K562 (cell line): ENCODE measurements at regions not wholly inside any gene's neighbourhood (a gene's known extent, or its start where the extent isn't known, plus 50 kb on each side); places are given as distances from the start of the nearest gene placed in this dataset.

Experiments used
- ATAC-seq: fragments of 200-7000 bp; cut with Tn5 transposase; 3 replicates; pipeline ENCODE4 v1.9.1; 2020; ENCODE audit warnings: moderate library complexity
- BruUV-seq: library from RNA; stranded (reverse); fragments of 400-500 nt; replicated peaks from 2 replicates; lab custom pipeline; 2021; lab: Mats Ljungman, UMichigan
- CTCF ChIA-PET: fragments of 300-600 bp; formaldehyde crosslinking; extraction: SDS; loops from one replicate; lab custom pipeline; 2021; ENCODE audit warnings: low intra/inter-chr PET ratio; lab: Yijun Ruan, JAX
- POLR2A ChIA-PET: fragments of 300-600, 350-650 bp; sonication (Branson Sonifier 250); formaldehyde crosslinking; extraction: SDS; loops from one replicate; lab custom pipeline; 2021; ENCODE audit warnings: antibody characterized with exemption, inconsistent platforms; lab: Yijun Ruan, JAX
- DNase-seq, 4 experiments: peaks; one replicate each; pipeline versions ENCODE4 v3.0.0 to v3.0.0-alpha.2; 2011 to 2018; ENCODE audit warnings: low spot score in 3 of 4, mixed read lengths in 3 of 4; ENCODE audit errors: extremely low read depth in 1 of 4
- FAIRE-seq: peaks from 2 replicates; lab custom pipeline; 2011; peaks lifted over from hg19 to GRCh38; lab: Jason Lieb, UNC
- H2AFZ ChIP-seq: 2 replicates; pipeline ENCODE4 v1.6.0; 2011; ENCODE audit warnings: low read depth, low read length, control low read depth, inconsistent platforms
- H3K27ac ChIP-seq: fragments of 200-600 bp; 3 replicates; pipeline ENCODE4 v1.8.0; 2011; ENCODE audit warnings: low read depth, mild to moderate bottlenecking, control low read depth, inconsistent platforms, low read length, moderate library complexity, mixed read lengths; ENCODE audit errors: extremely low read depth
- H3K27me3 ChIP-seq, 2 experiments: fragments of 300-600 bp in 1 of 2; 2 replicates in 1 of 2; 3 replicates in 1 of 2; pipeline versions ENCODE4 v1.6.0 to v1.8.0; 2011; ENCODE audit warnings: inconsistent platforms in 2 of 2, low read length in 2 of 2, mild to moderate bottlenecking in 1 of 2, mixed read lengths in 1 of 2, moderate library complexity in 1 of 2; ENCODE audit not compliant: control insufficient read depth in 2 of 2, insufficient read depth in 2 of 2
- H3K36me3 ChIP-seq: fragments of 300-600 bp; 3 replicates; pipeline ENCODE4 v1.8.0; 2011; ENCODE audit warnings: mild to moderate bottlenecking, low read length, inconsistent platforms; ENCODE audit not compliant: control insufficient read depth, insufficient read depth
- H3K4me1 ChIP-seq, 2 experiments: fragments of 200-600 bp in 1 of 2; replicated peaks in 1 of 2; 2 replicates in 1 of 2; 3 replicates in 1 of 2; pipeline versions ENCODE4 v1.5.1 to v1.8.0; 2011; ENCODE audit warnings: inconsistent platforms in 2 of 2, low read length in 2 of 2, mild to moderate bottlenecking in 1 of 2, mixed read lengths in 1 of 2, moderate library complexity in 1 of 2; ENCODE audit not compliant: control insufficient read depth in 2 of 2, insufficient read depth in 2 of 2
- H3K4me2 ChIP-seq: 2 replicates; pipeline ENCODE4 v1.6.1; 2011; ENCODE audit warnings: low read length, control low read depth, inconsistent platforms, mixed read lengths; ENCODE audit not compliant: insufficient read depth
- H3K4me3 ChIP-seq: fragments of 200-600 bp; sonication (generic), shearing (Covaris generic); 2 replicates; pipeline ENCODE4 v1.5.1; 2016; ENCODE audit warnings: control low read depth, inconsistent platforms
- H3K79me2 ChIP-seq: fragments of 200-600 bp; 3 replicates; pipeline ENCODE4 v1.8.0; 2011; ENCODE audit warnings: low read length, inconsistent platforms; ENCODE audit not compliant: control insufficient read depth, insufficient read depth
- H3K9ac ChIP-seq, 2 experiments: 2 replicates each; pipeline versions ENCODE4 v1.6.0 to v1.6.1; 2011; ENCODE audit warnings: low read depth in 2 of 2, low read length in 2 of 2, control low read depth in 1 of 2, inconsistent platforms in 1 of 2, mild to moderate bottlenecking in 1 of 2, mixed read lengths in 1 of 2; ENCODE audit not compliant: insufficient read depth in 1 of 2
- H3K9me1 ChIP-seq: one replicate; pipeline ENCODE4 v1.6.0; 2011; ENCODE audit warnings: inconsistent platforms, mild to moderate bottlenecking, low read length, moderate library complexity; ENCODE audit not compliant: control insufficient read depth, insufficient read depth
- H3K9me3 ChIP-seq: replicated peaks from 2 replicates; pipeline ENCODE4 v1.5.1; 2011; ENCODE audit warnings: low read depth, low read length, inconsistent platforms; ENCODE audit not compliant: control insufficient read depth, insufficient read depth
- H4K20me1 ChIP-seq: replicated peaks from 2 replicates; pipeline ENCODE4 v1.6.1; 2011; ENCODE audit warnings: low read length, inconsistent platforms, mixed read lengths; ENCODE audit not compliant: control insufficient read depth, insufficient read depth
- BCL6 ChIP-seq: fragments of 250-450 bp; sonication (Bioruptor Pico); IDR thresholded peaks from 2 replicates; pipeline ENCODE4 v1.4.0; 2020
- BCOR ChIP-seq: fragments of 450-650 bp; IDR thresholded peaks from 2 replicates; pipeline ENCODE4 v1.6.1; 2016
- BRD9 ChIP-seq: fragments of 450-650 bp; IDR thresholded peaks from 2 replicates; pipeline ENCODE4 v1.6.1; 2018; ENCODE audit warnings: low read depth; ENCODE audit not compliant: partially characterized antibody
- NR3C1 ChIP-seq: sonication (generic); formaldehyde crosslinking; IDR thresholded peaks from 2 replicates; pipeline ENCODE4 v1.8.1; 2022; ENCODE audit warnings: missing genetic modification reagents
- OTX1 ChIP-seq: fragments of 450-650 bp; formaldehyde crosslinking; IDR thresholded peaks from 2 replicates; pipeline ENCODE4 v1.4.0; 2022; ENCODE audit warnings: mild to moderate bottlenecking
- PHTF2 ChIP-seq: fragments of 250-450 bp; sonication (Bioruptor Pico); IDR thresholded peaks from 2 replicates; pipeline ENCODE4 v1.5.0; 2021; ENCODE audit warnings: mild to moderate bottlenecking
- POLR2B ChIP-seq: fragments of 450-650 bp; IDR thresholded peaks from 2 replicates; pipeline ENCODE4 v1.6.1; 2018; ENCODE audit warnings: low read depth; ENCODE audit not compliant: partially characterized antibody
- TAF9B ChIP-seq: fragments of 450-650 bp; IDR thresholded peaks from 2 replicates; pipeline ENCODE4 v1.6.1; 2018; ENCODE audit warnings: mild to moderate bottlenecking; ENCODE audit not compliant: partially characterized antibody
- YY1 ChIP-seq, 3 experiments: IDR thresholded peaks; 2 replicates each; pipeline ENCODE4 v1.6.1; 2011; ENCODE audit warnings: low read length in 2 of 3, mild to moderate bottlenecking in 2 of 3, moderate library complexity in 2 of 3, borderline replicate concordance in 1 of 3, control low read depth in 1 of 3, low read depth in 1 of 3; ENCODE audit not compliant: insufficient read depth in 3 of 3, insufficient replicate concordance in 2 of 3, control insufficient read depth in 1 of 3, insufficient read length in 1 of 3; ENCODE audit errors: extremely low read depth in 1 of 3
- ZBTB11 ChIP-seq, 3 experiments: fragments of 200-800 bp in 1 of 3; fragments of 250-450 bp in 1 of 3; fragments of 450-650 bp in 1 of 3; sonication (Bioruptor Pico) in 1 of 3; sonication (Bioruptor generic) in 1 of 3; formaldehyde crosslinking in 1 of 3; IDR thresholded peaks; 2 replicates each; pipeline versions ENCODE4 v1.6.1 to v1.8.0; 2016 to 2022; ENCODE audit warnings: mild to moderate bottlenecking in 2 of 3, missing genetic modification characterization in 2 of 3, missing compliant biosample characterization in 1 of 3, moderate library complexity in 1 of 3
- ZC3H4 ChIP-seq: sonication (generic); formaldehyde crosslinking; IDR thresholded peaks from 2 replicates; pipeline ENCODE4 v1.9.0; 2021; ENCODE audit warnings: missing genetic modification reagents, borderline replicate concordance
- ZNF24 ChIP-seq: fragments of 450-650 bp; IDR thresholded peaks from 2 replicates; pipeline ENCODE4 v1.6.1; 2016
- ZNF408 ChIP-seq: fragments of 250-450 bp; sonication (Bioruptor Pico); IDR thresholded peaks from 2 replicates; pipeline ENCODE4 v1.4.0; 2020; ENCODE audit warnings: low read depth, mild to moderate bottlenecking, moderate library complexity
- WGBS: fragments of 100-300 bp; shearing (Covaris generic); methylation state at CpG from one replicate; pipeline ENCODE4 v1.1.6; 2016; ENCODE audit warnings: low coverage, mixed read lengths; ENCODE audit not compliant: insufficient coverage; ENCODE audit errors: missing lambda C conversion rate; 5-methylcytosine and 5-hydroxymethylcytosine counted together
- in situ Hi-C: fragments of 300-500 bp; cut with MboI; formaldehyde crosslinking; loops from 4 replicates; pipeline ENCODE4 v1.15.0; 2018; ENCODE audit warnings: inconsistent platforms, mixed read lengths
- intact Hi-C: fragments of 100-400 bp; cut with micrococcal nuclease; formaldehyde crosslinking; loops from 2 replicates; pipeline ENCODE4 v1.14.2; 2022

DNA sequence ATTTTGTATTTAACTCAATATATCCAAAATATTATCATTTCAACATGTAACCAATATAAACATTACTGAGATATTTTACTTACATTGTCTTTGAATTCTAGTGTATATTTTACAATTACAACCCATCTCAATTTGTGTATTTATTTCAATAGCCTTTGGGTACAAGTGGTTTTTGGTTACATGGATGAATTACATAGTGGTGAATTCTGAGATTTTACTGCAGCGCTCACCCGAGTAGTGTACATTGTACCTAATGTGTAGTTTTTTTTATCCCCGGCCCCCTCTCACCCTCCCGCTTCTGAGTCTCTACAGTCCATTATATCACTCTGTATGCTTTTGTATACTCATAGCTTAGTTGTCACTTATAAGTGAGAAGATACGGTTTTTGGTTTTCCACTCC, 117.0 kb upstream of the GALNT2 start:
- in situ Hi-C loops (no loop called here), intact Hi-C loops (no loop called here)
- H3K4me2 ChIP-seq, result no peak overlapping the region
- no peaks in the 10 kb centered on the region for H4K20me1 ChIP-seq
- no peak overlapping the region for H3K27ac ChIP-seq
- H3K9ac ChIP-seq, result no peak overlapping the region
- no peak for TF ChIP-seq BCL6
- TF ChIP-seq ZNF408, result no peak
- TF ChIP-seq PHTF2, result no peak
- ChIA-PET CTCF (no interaction called here), POLR2A (interaction anchor here (1.0 kb wide), 1 partner anchor 37 kb away, joined by 3 read pairs; no protein-coding TSS in a partner anchor)
- BruUV-seq, result no TSS peak
- no peaks in the 10 kb centered on the region for H3K9me3 ChIP-seq
- H3K79me2 ChIP-seq, result no peaks in the 10 kb centered on the region
- H3K9me1 ChIP-seq, result no peaks in the 10 kb centered on the region
- H2AFZ ChIP-seq, result no peak overlapping the region
- 0% methylated on average over 5 of the region's 5 CpGs for WGBS
- H3K4me1 ChIP-seq, result no peaks in the 10 kb centered on the region
- no peak overlapping the region for H3K4me3 ChIP-seq
- FAIRE-seq (no peak), DNase-seq (no peak), ATAC-seq (no peak)
- peaks cover 16 to 24% of the 10 kb centered on the region in 2 experiments for H3K27me3 ChIP-seq
- no peaks in the 10 kb centered on the region for H3K36me3 ChIP-seq

DNA sequence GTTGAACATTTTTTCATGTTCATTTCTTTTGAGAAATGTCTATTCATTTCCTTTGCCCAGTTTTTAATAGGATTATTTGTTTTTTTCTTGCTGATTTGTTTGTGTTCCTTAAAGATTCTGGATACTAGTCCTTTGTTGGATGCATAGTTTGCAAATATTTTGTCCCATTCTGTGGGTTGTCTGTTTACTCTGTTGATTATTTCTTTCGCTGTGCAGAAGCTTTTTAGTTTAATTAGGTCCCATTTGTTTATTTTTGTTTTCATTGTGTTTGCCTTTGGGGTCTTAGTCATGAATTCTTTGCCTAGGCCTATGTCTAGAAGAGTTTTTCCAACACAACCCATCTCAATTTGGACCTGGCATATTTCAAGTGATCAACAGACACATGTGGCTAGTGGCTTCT, 116.1 kb upstream of the GALNT2 start:
- Histone ChIP-seq H3K36me3 (no peaks in the 10 kb centered on the region), H4K20me1 (no peaks in the 10 kb centered on the region), H3K27me3 (peaks cover 9 to 15% of the 10 kb centered on the region in 2 experiments), H2AFZ (no peak overlapping the region), H3K4me1 (no peaks in the 10 kb centered on the region), H3K79me2 (no peaks in the 10 kb centered on the region), H3K9ac (no peak overlapping the region), H3K4me3 (no peak overlapping the region), H3K9me3 (no peaks in the 10 kb centered on the region), H3K9me1 (no peaks in the 10 kb centered on the region), H3K27ac (no peak overlapping the region), H3K4me2 (no peak overlapping the region)
- DNase-seq, result no peak
- ChIA-PET CTCF (no interaction called here), POLR2A (interaction anchor here (1.0 kb wide), 1 partner anchor 36 kb away, joined by 3 read pairs; no protein-coding TSS in a partner anchor)
- no TSS peak for BruUV-seq
- intact Hi-C loops, result no loop called here
- in situ Hi-C loops, result no loop called here
- ATAC-seq, result no peak
- FAIRE-seq, result no peak
- WGBS, result 0% methylated on average over 1 of the region's 1 CpG
- TF ChIP-seq ZNF24, result no peak
- no peak for TF ChIP-seq ZC3H4 (CRISPR knock-in tag)
- no peak for TF ChIP-seq BRD9
- no peak for TF ChIP-seq POLR2B
- no peak for TF ChIP-seq TAF9B
- TF ChIP-seq BCOR, result no peak
- TF ChIP-seq OTX1 (CRISPR knock-in tag), result no peak
- TF ChIP-seq ZBTB11 (CRISPR knock-in tag; IDR thresholded peaks at IDR 0.05), result no peak
- no peak for TF ChIP-seq YY1 (IDR thresholded peaks at IDR 0.05; ENCODE audit: borderline replicate concordance in 1 of 3, control insufficient read depth in 1 of 3, extremely low read depth in 1 of 3, insufficient read depth in 3 of 3, insufficient read length in 1 of 3, insufficient replicate concordance in 2 of 3, low read depth in 1 of 3, low read length in 2 of 3)
- no peak for TF ChIP-seq NR3C1 (CRISPR knock-in tag)
